Common myeloid progenitor, CD34-positive (primary cell): ENCODE measurements at regions not wholly inside any gene's neighbourhood (a gene's known extent, or its start where the extent isn't known, plus 50 kb on each side); places are given as distances from the start of the nearest gene placed in this dataset.
"Not testable (repeated sequence)": the region's sequence is repeated elsewhere in the genome, so short reads cannot be mapped to it uniquely, and the experiment has no call there.

Source experiments
- CTCF ChIA-PET: fragments of 350-600 bp; sonication (Branson Sonifier 250); formaldehyde crosslinking; loops from one replicate; lab custom pipeline; 2021; ENCODE audit warnings: antibody characterized with exemption; lab: Charles Lee
- POLR2A ChIA-PET: fragments of 350-600 bp; sonication (Branson Sonifier 250); formaldehyde crosslinking; loops from one replicate; lab custom pipeline; 2021; ENCODE audit warnings: antibody characterized with exemption; lab: Charles Lee
- DNase-seq, 3 donors: peaks; one replicate each; pipeline versions ENCODE4 v3.0.0 to v3.0.0-alpha.2; 2013
- H3K27ac ChIP-seq, 2 experiments: 1 replicate in 1 of 2; 2 replicates in 1 of 2; pipeline ENCODE4 v1.7.0; 2013; ENCODE audit warnings: inconsistent platforms in 2 of 2, low read length in 2 of 2, mild to moderate bottlenecking in 2 of 2, low read depth in 1 of 2, moderate library complexity in 1 of 2; ENCODE audit not compliant: severe bottlenecking in 2 of 2, insufficient read depth in 1 of 2, poor library complexity in 1 of 2
- H3K27me3 ChIP-seq, 5 experiments: replicated peaks in 2 of 5; 1 replicate in 3 of 5; 2 replicates in 2 of 5; pipeline versions ENCODE4 v1.6.1 to v1.7.0; 2013; ENCODE audit warnings: low read length in 4 of 5, mild to moderate bottlenecking in 2 of 5, moderate library complexity in 2 of 5, inconsistent platforms in 1 of 5; ENCODE audit not compliant: insufficient read depth in 5 of 5, control insufficient read depth in 4 of 5
- H3K36me3 ChIP-seq, 4 experiments: 1 replicate in 2 of 4; 2 replicates in 2 of 4; pipeline versions ENCODE4 v1.6.1 to v1.7.0; 2013; ENCODE audit warnings: low read length in 3 of 4, control low read depth in 1 of 4, mild to moderate bottlenecking in 1 of 4; ENCODE audit not compliant: control insufficient read depth in 4 of 4, insufficient read depth in 4 of 4
- H3K4me1 ChIP-seq, 4 experiments: 1 replicate in 3 of 4; 2 replicates in 1 of 4; pipeline versions ENCODE4 v1.6.1 to v1.7.1; 2013; ENCODE audit warnings: low read length in 3 of 4, mild to moderate bottlenecking in 3 of 4, control low read depth in 1 of 4, inconsistent platforms in 1 of 4, moderate library complexity in 1 of 4; ENCODE audit not compliant: control insufficient read depth in 4 of 4, insufficient read depth in 4 of 4; ENCODE audit errors: control extremely low read depth in 1 of 4
- H3K4me3 ChIP-seq, 7 experiments: 1 replicate in 4 of 7; 2 replicates in 3 of 7; pipeline versions ENCODE4 v1.5.1 to v1.7.0; 2013; ENCODE audit warnings: mild to moderate bottlenecking in 7 of 7, low read length in 6 of 7, moderate library complexity in 6 of 7, inconsistent platforms in 2 of 7, low read depth in 2 of 7, control low read depth in 1 of 7; ENCODE audit not compliant: insufficient read depth in 4 of 7, control insufficient read depth in 1 of 7; ENCODE audit errors: extremely low read depth in 1 of 7
- H3K9me3 ChIP-seq, 5 experiments: 1 replicate in 4 of 5; 2 replicates in 1 of 5; pipeline versions ENCODE4 v1.6.1 to v1.7.1; 2013; ENCODE audit warnings: low read length in 4 of 5, mild to moderate bottlenecking in 2 of 5, inconsistent platforms in 1 of 5, low read depth in 1 of 5, moderate library complexity in 1 of 5; ENCODE audit not compliant: control insufficient read depth in 4 of 5, insufficient read depth in 2 of 5; ENCODE audit errors: control extremely low read depth in 1 of 5
- WGBS: methylation state at CpG from one replicate; pipeline ENCODE4 v1.1.5; 2013; ENCODE audit not compliant: insufficient coverage; 5-methylcytosine and 5-hydroxymethylcytosine counted together

DNA sequence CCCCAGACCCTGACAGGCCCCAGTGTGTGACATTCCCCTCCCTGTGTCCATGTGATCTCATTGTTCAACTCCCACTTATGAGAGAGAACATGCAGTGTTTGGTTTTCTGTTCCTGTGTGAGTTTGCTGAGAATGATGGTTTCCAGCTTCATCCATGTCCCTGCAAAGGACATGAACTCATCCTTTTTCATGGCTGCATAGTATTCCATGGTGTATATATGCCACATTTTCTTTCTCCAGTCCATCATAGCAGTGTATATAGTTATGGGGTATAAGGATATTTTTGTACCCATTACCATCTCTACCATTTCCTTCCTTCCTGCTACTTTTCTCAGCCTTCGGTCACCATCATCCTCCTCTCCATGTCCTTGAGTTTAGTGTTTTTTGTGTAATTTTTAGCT lies 192.5 kb downstream of the SHOX start:
- H3K4me3 ChIP-seq, H3K27me3 ChIP-seq, H3K4me1 ChIP-seq, H3K27ac ChIP-seq, CTCF ChIA-PET, POLR2A ChIA-PET, H3K9me3 ChIP-seq, DNase-seq, H3K36me3 ChIP-seq: not testable (repeated sequence)
- WGBS: no CpG with 5 or more reads among the region's 1 CpG

DNA sequence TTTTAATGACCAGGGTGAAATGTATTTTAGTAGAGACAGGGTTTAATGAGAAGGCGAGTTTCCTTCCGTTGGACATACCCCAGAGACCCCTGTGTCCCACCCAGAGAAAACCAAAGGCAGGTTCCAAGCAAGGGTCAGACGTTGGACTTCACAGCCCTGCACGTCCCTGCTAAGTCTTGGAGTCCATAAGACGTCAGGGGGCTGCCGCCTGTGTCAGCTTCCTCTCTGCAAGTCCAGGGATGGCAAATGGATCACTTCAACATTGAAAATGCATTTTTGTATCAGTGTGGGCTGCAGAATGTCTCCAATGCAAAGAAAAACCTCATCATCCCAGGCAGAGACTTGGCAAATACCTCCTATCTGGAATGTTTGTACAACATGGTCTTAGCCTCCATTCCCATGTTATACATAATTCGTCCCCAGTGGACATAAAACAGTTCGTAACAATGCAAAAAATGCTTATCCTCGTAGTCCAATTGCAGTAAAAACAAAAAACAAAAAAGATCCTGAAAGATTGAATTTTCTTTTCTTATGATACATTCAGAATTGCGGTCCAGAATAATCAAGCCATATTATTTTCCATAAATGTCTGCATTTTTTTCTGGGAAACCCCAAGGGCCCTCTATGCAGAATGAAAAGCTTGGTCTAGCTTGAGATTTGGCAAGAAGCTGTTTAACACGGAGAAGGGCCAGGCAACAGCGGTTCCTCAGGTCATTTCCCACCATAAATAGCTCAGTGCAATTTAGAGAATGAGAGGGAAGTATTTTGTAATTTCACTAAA lies 190.9 kb downstream of the SHOX start:
- H3K27me3 ChIP-seq: no peaks in the 10 kb centered on the region

DNA sequence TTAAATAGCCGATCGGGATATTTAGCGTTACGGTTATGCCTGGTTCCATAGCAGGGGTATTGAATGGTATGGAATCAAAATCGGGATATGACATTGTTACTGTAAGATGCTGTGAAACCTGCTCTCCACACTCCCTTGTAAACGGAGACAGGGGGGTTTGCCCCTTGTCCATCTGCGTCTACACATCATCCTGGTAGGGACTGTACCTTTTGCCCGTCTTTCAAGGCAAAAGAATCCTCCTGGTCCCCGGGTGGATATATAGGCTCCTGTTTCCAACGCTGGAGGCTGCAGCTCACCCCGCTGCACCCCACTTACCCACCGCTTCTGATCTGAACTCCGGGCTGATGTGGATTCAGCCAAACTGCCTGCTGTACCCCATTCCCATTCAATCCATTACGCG lies 189.1 kb downstream of the SHOX start:
- ChIA-PET CTCF (no interaction called here), POLR2A (no interaction called here)
- H3K36me3 ChIP-seq: no peaks in the 10 kb centered on the region
- no peaks in the 10 kb centered on the region for H3K27me3 ChIP-seq
- H3K4me3 ChIP-seq: no peak overlapping the region
- no peaks in the 10 kb centered on the region for H3K4me1 ChIP-seq
- 97% methylated on average over 15 of the region's 15 CpGs for WGBS
- H3K27ac ChIP-seq: no peak overlapping the region
- peaks cover 0 to 12% (median 1%) of the 10 kb centered on the region in 5 experiments for H3K9me3 ChIP-seq
- DNase-seq: no peak

More for the DNA sequence above, 190.9 kb downstream of the SHOX start:
- ChIA-PET POLR2A (no interaction called here), CTCF (no interaction called here)
- Histone ChIP-seq H3K4me3 (no peak overlapping the region), H3K4me1 (no peaks in the 10 kb centered on the region), H3K9me3 (peaks cover 0 to 9% (median 1%) of the 10 kb centered on the region in 5 experiments), H3K27ac (no peak overlapping the region), H3K36me3 (no peaks in the 10 kb centered on the region)
- DNase-seq: no peak
- 94% methylated on average over 9 of the region's 12 CpGs for WGBS

- 100% methylated on average over 5 of the region's 9 CpGs for WGBS
Measured at GRCh38 chrX:817759-818300, 187.2 kb downstream of the SHOX start.

DNA sequence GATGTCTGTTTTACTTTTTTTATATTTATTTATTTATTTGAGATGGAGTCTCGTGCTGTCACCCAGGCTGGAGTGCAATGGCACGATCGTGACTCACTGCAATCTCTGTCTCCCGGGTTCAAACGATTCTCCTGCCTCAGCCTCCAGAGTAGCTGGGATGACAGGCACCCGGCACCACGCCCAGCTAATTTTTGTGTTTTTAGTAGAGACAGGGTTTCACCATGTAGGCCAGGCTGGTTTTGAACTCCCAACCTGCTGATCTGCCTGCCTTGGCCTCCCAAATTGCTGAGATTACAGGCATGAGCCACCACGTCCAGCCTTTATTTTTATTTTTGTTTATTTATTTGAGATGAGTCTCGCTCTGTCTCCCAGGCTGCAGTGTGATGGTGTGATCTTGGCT lies 186.6 kb downstream of the SHOX start:
- H3K9me3 ChIP-seq: peaks cover 0 to 12% (median 0%) of the 10 kb centered on the region in 5 experiments
- CTCF ChIA-PET, POLR2A ChIA-PET, DNase-seq, H3K27me3 ChIP-seq, H3K36me3 ChIP-seq, H3K4me1 ChIP-seq, H3K27ac ChIP-seq, H3K4me3 ChIP-seq: not testable (repeated sequence)
- WGBS: 83% methylated on average over 8 of the region's 9 CpGs

More at GRCh38 chrX:817759-818300, 187.2 kb downstream of the SHOX start:
- Histone ChIP-seq H3K27ac (no peak overlapping the region), H3K36me3 (no peaks in the 10 kb centered on the region), H3K4me1 (no peaks in the 10 kb centered on the region), H3K9me3 (peaks cover 0 to 12% (median 0%) of the 10 kb centered on the region in 5 experiments), H3K4me3 (no peak overlapping the region), H3K27me3 (peaks cover 0 to 2% (median 0%) of the 10 kb centered on the region in 5 experiments)
- CTCF ChIA-PET: no interaction called here
- DNase-seq: no peak
- POLR2A ChIA-PET: no interaction called here

- CTCF ChIA-PET: no interaction called here
- POLR2A ChIA-PET: no interaction called here
- no peak for DNase-seq
- H3K27me3 ChIP-seq: peaks cover 0 to 3% (median 0%) of the 10 kb centered on the region in 5 experiments
- no peaks in the 10 kb centered on the region for H3K36me3 ChIP-seq
- 89% methylated on average over 5 of the region's 14 CpGs for WGBS
- no peak overlapping the region for H3K4me3 ChIP-seq
- H3K9me3 ChIP-seq: peaks cover 0 to 12% (median 0%) of the 10 kb centered on the region in 5 experiments
- H3K27ac ChIP-seq: no peak overlapping the region
- H3K4me1 ChIP-seq: no peaks in the 10 kb centered on the region
Measured at GRCh38 chrX:816411-816810, 185.8 kb downstream of the SHOX start.

DNA sequence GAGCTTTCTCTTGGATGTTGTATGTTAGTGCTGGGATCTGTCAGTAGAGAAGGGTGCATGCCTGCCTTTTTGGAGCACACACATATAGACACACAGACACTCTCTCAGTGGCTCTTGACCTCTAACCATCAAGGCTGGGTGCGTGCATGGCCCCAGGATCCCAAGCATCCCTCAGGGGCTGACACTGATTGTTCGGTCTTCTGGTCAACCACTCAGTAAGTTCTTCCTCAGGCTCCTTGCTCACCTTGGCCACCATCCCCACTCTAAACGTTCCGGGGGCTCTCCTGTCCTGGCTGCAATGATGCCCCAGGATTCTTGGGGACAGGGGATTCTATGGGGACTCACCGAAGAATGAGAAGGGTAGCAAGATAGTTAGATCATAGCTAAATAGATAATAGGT lies 179.6 kb downstream of the SHOX start:
- WGBS: 100% methylated on average over 3 of the region's 5 CpGs
- H3K4me1 ChIP-seq: peaks cover 0 to 9% (median 5%) of the 10 kb centered on the region in 4 experiments
- CTCF ChIA-PET: no interaction called here
- POLR2A ChIA-PET: no interaction called here
- H3K27me3 ChIP-seq: peaks cover 0 to 18% (median 10%) of the 10 kb centered on the region in 5 experiments
- no peak overlapping the region for H3K27ac ChIP-seq
- no peak overlapping the region for H3K4me3 ChIP-seq
- H3K9me3 ChIP-seq: no peaks in the 10 kb centered on the region
- no peaks in the 10 kb centered on the region for H3K36me3 ChIP-seq
- DNase-seq: no peak
